GM12878 (cell line): ENCODE measurements at regions not wholly inside any gene's neighbourhood (a gene's known extent, or its start where the extent isn't known, plus 50 kb on each side); places are given as distances from the start of the nearest gene placed in this dataset.

Source experiments
- ATAC-seq: fragments of 200-7000 bp; cut with Tn5 transposase; 3 replicates; pipeline ENCODE4 v1.9.1; 2020; ENCODE audit warnings: mild to moderate bottlenecking, moderate library complexity
- BruUV-seq: library from RNA; stranded (reverse); fragments of 400-500 nt; replicated peaks from 2 replicates; lab custom pipeline; 2021; lab: Mats Ljungman, UMichigan
- CTCF ChIA-PET: fragments of 300-600 bp; sonication (Branson Sonifier 250); formaldehyde crosslinking; extraction: SDS; loops from one replicate; lab custom pipeline; 2021; ENCODE audit warnings: inconsistent platforms; lab: Yijun Ruan, JAX
- POLR2A ChIA-PET: fragments of 350-600 bp; formaldehyde crosslinking; extraction: SDS; loops from one replicate; lab custom pipeline; 2021; ENCODE audit warnings: inconsistent platforms; lab: Charles Lee
- RAD21 ChIA-PET: fragments of 300-600 bp; sonication (Branson Sonifier 250); formaldehyde crosslinking; loops from one replicate; lab custom pipeline; 2023; ENCODE audit warnings: antibody characterized with exemption; ENCODE audit not compliant: unreplicated experiment; lab: Charles Lee
- SMC1A ChIA-PET: fragments of 300-600 bp; sonication (Branson Sonifier 250); formaldehyde crosslinking; loops from one replicate; lab custom pipeline; 2023; ENCODE audit not compliant: unreplicated experiment, uncharacterized antibody; lab: Charles Lee
- DNase-seq: peaks from one replicate; pipeline ENCODE4 v3.0.0-alpha.2; 2011; ENCODE audit warnings: low read depth, low spot score
- FAIRE-seq: peaks from 3 replicates; lab custom pipeline; 2011; peaks lifted over from hg19 to GRCh38; lab: Jason Lieb, UNC
- H2AFZ ChIP-seq: 2 replicates; pipeline ENCODE4 v1.6.0; 2011; ENCODE audit warnings: low read depth, low read length, control low read depth; ENCODE audit not compliant: control insufficient read depth
- H3K27ac ChIP-seq: 2 replicates; pipeline ENCODE4 v1.5.1; 2011; ENCODE audit warnings: control low read depth; ENCODE audit not compliant: control insufficient read depth, insufficient read depth
- H3K27me3 ChIP-seq, 2 experiments: replicated peaks in 1 of 2; 2 replicates each; pipeline versions ENCODE4 v1.6.0 to v1.6.1; 2011; ENCODE audit warnings: low read length in 1 of 2; ENCODE audit not compliant: control insufficient read depth in 2 of 2, insufficient read depth in 2 of 2
- H3K36me3 ChIP-seq, 2 experiments: 2 replicates each; pipeline ENCODE4 v1.5.1; 2011; ENCODE audit warnings: low read length in 1 of 2; ENCODE audit not compliant: control insufficient read depth in 2 of 2, insufficient read depth in 2 of 2
- H3K4me1 ChIP-seq: 2 replicates; pipeline ENCODE4 v1.6.1; 2011; ENCODE audit warnings: mild to moderate bottlenecking, low read length, moderate library complexity, mixed read lengths; ENCODE audit not compliant: control insufficient read depth, insufficient read depth
- H3K4me2 ChIP-seq: 2 replicates; pipeline ENCODE4 v1.6.0; 2011; ENCODE audit warnings: control low read depth; ENCODE audit not compliant: control insufficient read depth, insufficient read depth
- H3K4me3 ChIP-seq: fragments of 200-600 bp; sonication (generic); 2 replicates; pipeline ENCODE4 v1.5.1; 2016
- H3K79me2 ChIP-seq: 2 replicates; pipeline ENCODE4 v1.6.0; 2011; ENCODE audit warnings: low read length; ENCODE audit not compliant: control insufficient read depth, insufficient read depth
- H3K9ac ChIP-seq: 2 replicates; pipeline ENCODE4 v1.8.0; 2011; ENCODE audit warnings: low read length, control low read depth, mixed read lengths; ENCODE audit not compliant: control insufficient read depth, insufficient read depth
- H3K9me3 ChIP-seq: replicated peaks from 3 replicates; pipeline ENCODE4 v1.5.1; 2011; ENCODE audit warnings: mild to moderate bottlenecking, low read length; ENCODE audit not compliant: control insufficient read depth, insufficient read depth
- H4K20me1 ChIP-seq: 2 replicates; pipeline ENCODE4 v1.6.0; 2011; ENCODE audit not compliant: control insufficient read depth, insufficient read depth
- CBX5 ChIP-seq: sonication (generic); IDR thresholded peaks from 2 replicates; pipeline ENCODE4 v1.6.1; 2016; ENCODE audit warnings: low read depth, moderate library complexity, mild to moderate bottlenecking, inconsistent platforms
- EGR1 ChIP-seq, 2 experiments: IDR thresholded peaks; 1 replicate in 1 of 2; 2 replicates in 1 of 2; pipeline ENCODE4 v1.6.1; 2011 to 2012; ENCODE audit warnings: low read depth in 2 of 2, low read length in 2 of 2, borderline replicate concordance in 1 of 2, mild to moderate bottlenecking in 1 of 2, moderate library complexity in 1 of 2
- EZH2 ChIP-seq: IDR thresholded peaks from 2 replicates; pipeline ENCODE4 v1.6.1; 2012; ENCODE audit warnings: low read depth, mild to moderate bottlenecking, control low read depth, inconsistent platforms, low read length, borderline replicate concordance; ENCODE audit not compliant: control insufficient read depth
- IKZF2 ChIP-seq, 2 experiments: fragments of 450-650 bp; IDR thresholded peaks; 2 replicates each; pipeline ENCODE4 v1.6.1; 2017; ENCODE audit warnings: mild to moderate bottlenecking in 2 of 2, moderate library complexity in 2 of 2
- MTA3 ChIP-seq: IDR thresholded peaks from 2 replicates; pipeline ENCODE4 v1.6.1; 2012; ENCODE audit warnings: low read length, inconsistent platforms, borderline replicate concordance
- PRDM15 ChIP-seq: fragments of 450-650 bp; formaldehyde crosslinking; IDR thresholded peaks from 2 replicates; pipeline ENCODE4 v1.4.0; 2020; ENCODE audit warnings: mild to moderate bottlenecking, moderate library complexity
- RB1 ChIP-seq: fragments of 450-650 bp; formaldehyde crosslinking; IDR thresholded peaks from 2 replicates; pipeline ENCODE4 v1.6.1; 2017; ENCODE audit warnings: mild to moderate bottlenecking, borderline replicate concordance
- TCF12 ChIP-seq: IDR thresholded peaks from 2 replicates; pipeline ENCODE4 v1.6.1; 2011; ENCODE audit warnings: low read depth, mild to moderate bottlenecking, low read length
- TCF3 ChIP-seq: IDR thresholded peaks from 2 replicates; pipeline ENCODE4 v1.6.1; 2012; ENCODE audit warnings: low read depth, mild to moderate bottlenecking, low read length, borderline replicate concordance; ENCODE audit not compliant: insufficient read depth
- YY1 ChIP-seq: IDR thresholded peaks from 2 replicates; pipeline ENCODE4 v1.6.1; 2011; ENCODE audit warnings: low read depth, mild to moderate bottlenecking, low read length
- ZBTB11 ChIP-seq: fragments of 450-650 bp; formaldehyde crosslinking; IDR thresholded peaks from 2 replicates; pipeline ENCODE4 v1.5.0; 2022; ENCODE audit warnings: mild to moderate bottlenecking, missing genetic modification characterization
- WGBS: methylation state at CpG from one replicate; pipeline ENCODE4 v1.1.6; 2016; ENCODE audit warnings: low lambda C conversion rate; ENCODE audit not compliant: insufficient replicate concordance, insufficient coverage; ENCODE audit errors: missing lambda C conversion rate; 5-methylcytosine and 5-hydroxymethylcytosine counted together
- in situ Hi-C: fragments of 300-500 bp; cut with MboI; formaldehyde crosslinking; loops from 9 replicates; pipeline ENCODE4 v1.14.3; 2018; ENCODE audit warnings: mixed read lengths
- intact Hi-C: fragments of 100-400 bp; cut with micrococcal nuclease; formaldehyde crosslinking; loops from one replicate; pipeline ENCODE4 v1.14.2; 2022; ENCODE audit not compliant: unreplicated experiment

- no peak for TF ChIP-seq MTA3
Measured at GRCh38 chr7:98463837-98464557, 63.1 kb upstream of the BAIAP2L1 start (continued).

GRCh38 chr7:98462911-98463633 is 62.2 kb upstream of the BAIAP2L1 start:
- RAD21 ChIA-PET = no interaction called here
- DNase-seq = no peak
- Histone ChIP-seq H3K36me3 (no peaks in the 10 kb centered on the region), H4K20me1 (no peaks in the 10 kb centered on the region), H3K9me3 (no peaks in the 10 kb centered on the region), H3K9ac (no peak overlapping the region), H3K4me2 (no peak overlapping the region), H3K4me3 (no peak overlapping the region), H3K4me1 (no peaks in the 10 kb centered on the region; the same call in 1 of the 2 replicates), H3K79me2 (no peaks in the 10 kb centered on the region), H2AFZ (no peak overlapping the region), H3K27ac (no peak overlapping the region), H3K27me3 (no peaks in the 10 kb centered on the region; a peak in 1 of 4 replicates)
- POLR2A ChIA-PET = no interaction called here
- WGBS = 3% methylated on average over 9 of the region's 9 CpGs
- in situ Hi-C loops = no loop called here
- FAIRE-seq = no peak
- no TSS peak for BruUV-seq
- no peak for ATAC-seq
- intact Hi-C loops = no loop called here
- SMC1A ChIA-PET = interaction anchor here (1.1 kb wide), 1 partner anchor 281 kb away, joined by 5 read pairs; no protein-coding TSS in a partner anchor
- CTCF ChIA-PET = no interaction called here
- TF ChIP-seq YY1 = no peak
- no peak for TF ChIP-seq PRDM15 (CRISPR knock-in tag)
- TF ChIP-seq CBX5 = no peak
- TF ChIP-seq RB1 = no peak
- no peak for TF ChIP-seq IKZF2 (IDR thresholded peaks at IDR 0.05)
- no peak for TF ChIP-seq ZBTB11 (CRISPR knock-in tag)
- no peak for TF ChIP-seq TCF3
- no peak for TF ChIP-seq TCF12
- no peak for TF ChIP-seq EGR1 (IDR thresholded peaks at IDR 0.05; ENCODE audit: borderline replicate concordance in 1 of 2, low read depth in 2 of 2, low read length in 2 of 2)
- no peak for TF ChIP-seq EZH2
